ENCODE measurements at regions not wholly inside any gene's neighbourhood (a gene's known extent, or its start where the extent isn't known, plus 50 kb on each side); places are given as distances from the start of the nearest gene placed in this dataset.

- Histone ChIP-seq H3K27ac (no peak overlapping the region), H3K4me1 (peaks cover 0 to 4% (median 0%) of the 10 kb centered on the region in 9 donors), H3K36me3 (no peaks in the 10 kb centered on the region), H3K27me3 (no peaks in the 10 kb centered on the region), H3K9me3 (peaks cover 0 to 21% (median 12%) of the 10 kb centered on the region in 11 donors), H3K4me3 (no peak overlapping the region)
- TF ChIP-seq CTCF (IDR thresholded peaks at IDR 0.05): no peak
- DNase-seq (no peak), ATAC-seq (no peak)
- intact Hi-C loops (cut with DNase I): loop anchor here in 1 of 10 donors (5.0 kb wide), 1 partner anchor 273 kb away; no protein-coding TSS in a partner anchor
- WGBS, 2 donors: 90% methylated on average over 2 of the region's 2 CpGs
These were observed 931.6 kb downstream of the EFNA5 start for GRCh38 chr5:106739127-106739526.

GRCh38 chr5:106737111-106737510 is 933.6 kb downstream of the EFNA5 start:
- H3K27ac ChIP-seq: peak overlapping the region in 1 of 10 donors; percentile 32
- TF ChIP-seq CTCF (IDR thresholded peaks at IDR 0.05): no peak
- DNase-seq (no peak), ATAC-seq (no peak)
- intact Hi-C loops (cut with DNase I): loop anchor here in 1 of 10 donors (5.0 kb wide), 1 partner anchor 275 kb away; no protein-coding TSS in a partner anchor
- H3K36me3 ChIP-seq: no peaks in the 10 kb centered on the region
- H3K4me1 ChIP-seq: peaks cover 0 to 4% (median 0%) of the 10 kb centered on the region in 9 donors
- H3K27me3 ChIP-seq: no peaks in the 10 kb centered on the region
- WGBS, 2 donors: 42 to 48% methylated on average over 1 of the region's 1 CpG
- no peak overlapping the region for H3K4me3 ChIP-seq
- peaks cover 0 to 37% (median 24%) of the 10 kb centered on the region in 11 donors for H3K9me3 ChIP-seq

GRCh38 chr5:106732624-106733023 is 938.1 kb downstream of the EFNA5 start:
- intact Hi-C loops (cut with DNase I): no loop called here
- no peak overlapping the region for H3K27ac ChIP-seq
- H3K27me3 ChIP-seq: no peaks in the 10 kb centered on the region
- peaks cover 0 to 4% (median 0%) of the 10 kb centered on the region in 9 donors for H3K4me1 ChIP-seq
- peaks cover 0 to 46% (median 25%) of the 10 kb centered on the region in 11 donors for H3K9me3 ChIP-seq
- TF ChIP-seq CTCF (IDR thresholded peaks at IDR 0.05): no peak
- H3K4me3 ChIP-seq: no peak overlapping the region
- DNase-seq (no peak), ATAC-seq (no peak)
- H3K36me3 ChIP-seq: no peaks in the 10 kb centered on the region

- intact Hi-C loops (cut with DNase I): no loop called here
- Histone ChIP-seq H3K27me3 (no peaks in the 10 kb centered on the region), H3K27ac (no peak overlapping the region), H3K4me3 (no peak overlapping the region), H3K36me3 (no peaks in the 10 kb centered on the region), H3K4me1 (no peaks in the 10 kb centered on the region), H3K9me3 (peaks cover 0 to 46% (median 25%) of the 10 kb centered on the region in 11 donors)
- no peak for DNase-seq
- ATAC-seq: no peak
- TF ChIP-seq CTCF (IDR thresholded peaks at IDR 0.05): no peak
- WGBS, 2 donors: 91% methylated on average over 1 of the region's 1 CpG
These were observed 939.8 kb downstream of the EFNA5 start for GRCh38 chr5:106730912-106731311.
